ENCODE measurements at regions not wholly inside any gene's neighbourhood (a gene's known extent, or its start where the extent isn't known, plus 50 kb on each side); places are given as distances from the start of the nearest gene placed in this dataset.

- TF ChIP-seq CTCF (IDR thresholded peaks at IDR 0.05), result no peak
- no peak for TF ChIP-seq POLR2A (IDR thresholded peaks at IDR 0.05)
Observed at GRCh38 chr2:8281950-8282857, 399.7 kb upstream of the ID2 start.

Data from heart left ventricle (tissue), 13 donors.